Activated T-helper 2 cell treated with anti-CD3 and anti-CD28 coated beads, Interferon-gamma antibody, Interleukin-2, Interleukin-4, amounts not matched to agents 10 μg/mL and 5 μg/mL and 100 μg/mL, durations not matched to agents 14 hours and 24 hours and 36 hours (primary cell): ENCODE measurements at regions not wholly inside any gene's neighbourhood (a gene's known extent, or its start where the extent isn't known, plus 50 kb on each side); places are given as distances from the start of the nearest gene placed in this dataset.

ENCODE experiments used
- DNase-seq: peaks from one replicate; pipeline ENCODE4 v3.0.0; 2021; ENCODE audit warnings: low spot score
- H3K27ac Mint-ChIP-seq: one replicate; pipeline ENCODE4 v1.8.0; 2021; ENCODE audit warnings: mixed read lengths
- H3K27me3 Mint-ChIP-seq: one replicate; pipeline ENCODE4 v1.8.0; 2021; ENCODE audit warnings: low read depth, mixed read lengths
- H3K36me3 Mint-ChIP-seq: one replicate; pipeline ENCODE4 v1.8.0; 2021; ENCODE audit warnings: low read depth, mixed read lengths
- H3K4me1 Mint-ChIP-seq: one replicate; pipeline ENCODE4 v1.8.0; 2021; ENCODE audit warnings: low read depth, mixed read lengths
- H3K4me3 Mint-ChIP-seq: one replicate; pipeline ENCODE4 v1.8.0; 2021; ENCODE audit warnings: low read depth, mild to moderate bottlenecking, moderate library complexity, mixed read lengths
- H3K9me3 Mint-ChIP-seq: one replicate; pipeline ENCODE4 v1.8.0; 2021; ENCODE audit warnings: mixed read lengths
- intact Hi-C: fragments of 100-400 bp; cut with micrococcal nuclease; formaldehyde crosslinking; loops from one replicate; pipeline ENCODE4 v1.15.1; 2023

DNA sequence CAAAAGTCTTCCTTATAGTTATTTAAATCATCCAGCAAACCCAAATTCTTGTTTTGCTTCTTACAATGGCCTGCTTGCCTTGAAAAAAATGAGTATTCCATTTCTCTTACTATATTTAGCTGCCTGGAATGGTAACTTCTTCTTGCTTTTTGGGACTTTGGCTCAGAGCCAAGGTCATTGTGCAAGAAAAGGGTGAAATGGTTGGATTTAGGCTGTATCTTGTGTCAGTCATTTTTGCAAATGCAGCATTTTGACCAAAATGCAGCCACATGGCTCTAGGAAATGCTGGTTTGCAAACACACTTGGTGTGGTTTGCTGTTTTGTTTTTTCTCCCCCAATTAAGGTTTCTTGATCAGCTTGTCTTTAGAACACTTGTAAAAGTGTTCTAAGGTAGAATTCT, 133.3 kb upstream of the ELL2 start:
- no peak for DNase-seq
- H3K27ac Mint-ChIP-seq, result no peak overlapping the region

DNA sequence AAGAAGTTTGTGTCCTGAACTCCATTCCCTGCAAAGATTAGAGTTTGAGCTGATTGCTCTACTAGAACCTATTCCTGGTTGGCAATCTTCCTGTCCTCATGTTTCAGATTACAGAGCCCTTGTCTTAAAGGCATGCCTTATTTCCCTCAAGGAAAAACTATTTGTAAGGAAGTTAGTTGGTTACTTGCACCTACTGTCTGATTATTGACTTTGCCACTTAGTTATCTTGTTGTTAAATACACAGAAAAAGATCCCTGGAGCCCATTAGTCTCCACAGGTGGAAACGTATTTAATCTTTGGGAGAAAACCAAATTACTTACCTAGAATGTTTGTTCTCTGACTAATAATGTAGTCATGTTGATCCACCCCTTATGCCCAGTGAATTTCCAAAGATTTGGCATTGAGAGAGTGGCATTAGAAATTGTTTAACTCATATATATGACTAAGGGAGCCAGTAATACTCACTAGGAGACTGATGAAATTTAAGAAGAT, 132.3 kb upstream of the ELL2 start:
- Mint-ChIP-seq H3K4me3 (no peak overlapping the region), H3K27ac (no peak overlapping the region)
- intact Hi-C loops, result no loop called here

More for the DNA sequence above, 133.3 kb upstream of the ELL2 start:
- Mint-ChIP-seq H3K9me3 (no peaks in the 10 kb centered on the region), H3K4me3 (no peak overlapping the region), H3K27me3 (no peaks in the 10 kb centered on the region), H3K4me1 (no peaks in the 10 kb centered on the region), H3K36me3 (no peaks in the 10 kb centered on the region)
- intact Hi-C loops, result no loop called here

DNA sequence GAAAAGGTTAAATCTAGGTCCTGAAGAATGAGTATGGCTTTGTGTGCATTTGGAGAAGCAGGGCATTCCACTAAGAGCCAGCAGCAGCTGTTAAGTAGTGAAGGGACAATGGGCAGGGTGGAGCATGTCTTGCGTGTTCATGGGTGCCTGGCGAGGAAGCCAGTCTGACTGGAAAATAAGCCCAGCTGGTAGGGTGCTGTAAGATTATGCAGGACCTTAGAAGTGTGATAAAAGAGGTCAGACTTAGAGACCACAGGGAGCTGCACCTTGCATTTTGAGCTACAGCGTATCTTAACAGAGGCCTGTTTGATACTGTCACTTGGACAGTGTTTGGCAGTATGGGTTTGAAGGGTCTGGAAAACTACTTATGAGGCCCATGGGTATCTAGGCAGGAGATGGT, 131.7 kb upstream of the ELL2 start:
- H3K27ac Mint-ChIP-seq, result no peak overlapping the region
- no peak for DNase-seq
- H3K27me3 Mint-ChIP-seq, result no peaks in the 10 kb centered on the region
- H3K9me3 Mint-ChIP-seq, result no peaks in the 10 kb centered on the region
- H3K4me1 Mint-ChIP-seq, result no peaks in the 10 kb centered on the region
- intact Hi-C loops, result no loop called here
- no peak overlapping the region for H3K4me3 Mint-ChIP-seq
- H3K36me3 Mint-ChIP-seq, result no peaks in the 10 kb centered on the region

More for the DNA sequence above, 132.3 kb upstream of the ELL2 start:
- H3K27me3 Mint-ChIP-seq, result no peaks in the 10 kb centered on the region
- no peaks in the 10 kb centered on the region for H3K36me3 Mint-ChIP-seq
- H3K9me3 Mint-ChIP-seq, result no peaks in the 10 kb centered on the region
- no peak for DNase-seq
- no peaks in the 10 kb centered on the region for H3K4me1 Mint-ChIP-seq

DNA sequence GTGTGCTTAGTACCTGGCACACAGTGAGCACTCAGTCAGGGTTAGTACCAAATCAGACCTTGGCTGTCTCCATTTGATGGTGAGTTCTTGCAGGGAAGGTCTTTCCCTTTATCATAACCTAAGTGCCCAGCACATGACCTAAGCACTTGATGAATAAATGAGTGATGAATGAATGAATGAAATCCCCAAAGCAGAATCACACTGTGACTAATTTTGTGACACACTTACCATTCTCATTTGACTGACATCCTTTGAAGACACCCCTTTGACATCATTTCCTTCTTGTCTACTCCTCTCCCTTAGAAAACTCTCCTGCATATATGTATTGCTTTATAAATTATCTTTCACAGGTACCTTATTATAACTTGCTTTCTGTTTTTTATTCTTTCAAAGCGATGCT, 130.2 kb upstream of the ELL2 start:
- DNase-seq, result no peak
- no peaks in the 10 kb centered on the region for H3K36me3 Mint-ChIP-seq
- no peak overlapping the region for H3K4me3 Mint-ChIP-seq
- H3K27me3 Mint-ChIP-seq, result no peaks in the 10 kb centered on the region
- no peak overlapping the region for H3K27ac Mint-ChIP-seq
- H3K4me1 Mint-ChIP-seq, result peaks cover 3% of the 10 kb centered on the region
- intact Hi-C loops, result no loop called here
- no peaks in the 10 kb centered on the region for H3K9me3 Mint-ChIP-seq

DNA sequence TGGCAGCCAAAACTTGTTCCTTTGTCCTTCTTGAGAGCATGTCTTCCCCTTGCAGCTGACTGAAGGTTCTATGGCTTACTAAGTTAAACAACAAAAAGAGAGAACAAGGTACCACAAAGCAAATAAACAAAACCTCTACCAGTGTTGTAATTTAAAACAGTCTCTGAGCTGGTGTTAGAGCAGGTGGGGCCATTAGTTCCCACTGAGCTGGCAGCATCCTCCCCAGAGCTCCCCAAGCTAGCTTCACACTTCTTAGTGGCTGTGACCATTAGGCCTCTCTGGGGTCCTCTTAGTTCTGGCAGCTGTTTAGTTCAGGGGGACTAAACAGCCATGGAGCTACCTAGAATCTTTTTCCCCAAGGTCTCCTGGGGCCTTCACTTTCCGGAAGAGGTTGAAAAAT, 128.6 kb upstream of the ELL2 start:
- Mint-ChIP-seq H3K36me3 (no peaks in the 10 kb centered on the region), H3K4me1 (peaks cover 3% of the 10 kb centered on the region)
- DNase-seq, result no peak

DNA sequence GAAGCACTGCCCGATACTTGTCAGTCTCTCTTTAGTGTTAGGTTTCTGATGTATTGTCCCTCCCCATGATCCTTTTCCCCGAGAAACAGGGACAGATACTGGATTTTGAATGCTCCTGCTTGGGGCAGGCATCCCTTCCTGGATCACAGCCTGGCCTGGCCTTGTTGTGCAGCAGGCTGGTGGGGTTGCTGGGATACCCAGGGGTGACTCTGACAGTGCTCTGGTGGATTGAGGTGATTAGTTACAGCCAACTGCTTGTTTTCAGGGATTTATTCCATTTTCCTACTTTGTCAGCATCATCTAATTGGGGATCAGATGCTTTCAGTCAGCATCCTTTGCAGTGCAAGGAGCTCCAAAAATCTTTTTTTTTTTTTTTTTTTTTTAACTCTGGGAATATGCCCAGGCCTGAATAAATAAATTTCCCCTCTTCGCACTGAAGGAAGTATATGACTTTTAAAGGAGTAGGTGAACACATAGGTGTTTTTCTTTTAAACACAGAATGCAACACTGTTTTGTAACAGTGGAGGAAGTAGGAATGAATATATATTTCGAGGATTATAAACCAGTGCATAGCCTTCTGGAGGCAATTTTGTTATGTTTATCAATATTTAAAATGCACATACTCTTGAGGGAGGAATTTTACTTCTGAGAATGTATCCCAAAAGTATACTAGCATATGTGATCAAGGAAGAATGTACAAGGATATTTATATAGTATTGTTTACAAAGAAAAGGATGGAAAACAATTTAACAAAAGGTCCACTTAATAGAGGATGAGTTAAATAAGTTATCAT, 127.3 kb upstream of the ELL2 start:
- intact Hi-C loops, result no loop called here
- no peak for DNase-seq
- H3K27me3 Mint-ChIP-seq, result no peaks in the 10 kb centered on the region
- peaks cover 8% of the 10 kb centered on the region for H3K4me1 Mint-ChIP-seq
- H3K9me3 Mint-ChIP-seq, result no peaks in the 10 kb centered on the region
- no peak overlapping the region for H3K27ac Mint-ChIP-seq
- no peak overlapping the region for H3K4me3 Mint-ChIP-seq
- H3K36me3 Mint-ChIP-seq, result no peaks in the 10 kb centered on the region

More for the DNA sequence above, 128.6 kb upstream of the ELL2 start:
- Mint-ChIP-seq H3K4me3 (no peak overlapping the region), H3K9me3 (no peaks in the 10 kb centered on the region), H3K27me3 (no peaks in the 10 kb centered on the region), H3K27ac (no peak overlapping the region)
- intact Hi-C loops, result no loop called here

DNA sequence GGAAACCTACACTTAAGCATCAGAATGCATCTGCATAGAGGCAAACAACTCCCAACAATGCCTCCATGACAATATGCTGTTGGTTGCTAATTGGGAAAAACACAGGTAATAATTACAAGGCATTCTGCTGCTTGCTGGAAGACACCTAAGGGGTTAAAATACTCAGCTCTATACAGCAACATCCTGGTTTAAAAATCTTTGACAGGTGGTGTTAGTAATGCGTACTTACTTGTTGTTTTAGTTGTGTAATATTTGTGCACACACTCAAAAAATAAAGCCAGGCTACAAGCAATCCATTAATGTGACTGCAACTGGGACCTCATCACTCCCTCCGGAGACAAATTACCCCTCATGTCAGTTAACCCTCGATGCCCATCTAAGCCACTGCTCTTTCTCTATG, 126.3 kb upstream of the ELL2 start:
- intact Hi-C loops, result no loop called here
- Mint-ChIP-seq H3K9me3 (no peaks in the 10 kb centered on the region), H3K36me3 (no peaks in the 10 kb centered on the region), H3K27ac (no peak overlapping the region), H3K4me3 (no peak overlapping the region), H3K27me3 (no peaks in the 10 kb centered on the region), H3K4me1 (peaks cover 16% of the 10 kb centered on the region)
- DNase-seq, result no peak

DNA sequence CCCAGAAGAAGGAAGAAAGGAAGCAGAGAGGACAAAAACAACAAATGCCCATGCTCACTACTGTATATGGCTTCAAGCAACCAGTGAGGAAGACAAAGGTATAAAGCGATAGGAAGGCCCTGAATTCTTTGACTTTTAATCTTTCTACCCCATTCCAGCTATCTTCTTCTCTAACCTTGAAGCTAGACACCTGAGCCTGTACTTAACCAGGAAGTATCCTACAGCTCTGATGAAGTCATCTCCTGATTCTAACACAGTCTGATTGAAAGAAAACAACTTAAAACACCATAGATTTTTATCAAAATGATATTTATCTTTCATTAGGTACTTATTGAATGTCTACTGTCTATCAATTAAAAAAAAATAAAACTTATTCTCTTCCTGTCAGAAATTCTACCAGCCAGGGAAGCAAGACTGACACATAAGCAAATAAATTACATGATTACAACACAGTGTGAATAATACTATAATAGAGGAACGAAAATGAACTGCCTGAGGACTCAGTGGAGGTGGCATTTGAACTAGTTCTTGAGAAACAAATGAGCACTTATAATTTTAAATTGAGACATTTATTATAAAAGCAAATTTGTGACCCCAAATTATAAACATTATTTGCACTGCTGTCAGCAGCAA, 123.3 kb upstream of the ELL2 start:
- intact Hi-C loops, result no loop called here
- Mint-ChIP-seq H3K27ac (no peak overlapping the region), H3K9me3 (peaks cover 3% of the 10 kb centered on the region), H3K4me1 (peaks cover 37% of the 10 kb centered on the region), H3K27me3 (no peaks in the 10 kb centered on the region), H3K4me3 (no peak overlapping the region), H3K36me3 (peaks cover 5% of the 10 kb centered on the region)
- no peak for DNase-seq

DNA sequence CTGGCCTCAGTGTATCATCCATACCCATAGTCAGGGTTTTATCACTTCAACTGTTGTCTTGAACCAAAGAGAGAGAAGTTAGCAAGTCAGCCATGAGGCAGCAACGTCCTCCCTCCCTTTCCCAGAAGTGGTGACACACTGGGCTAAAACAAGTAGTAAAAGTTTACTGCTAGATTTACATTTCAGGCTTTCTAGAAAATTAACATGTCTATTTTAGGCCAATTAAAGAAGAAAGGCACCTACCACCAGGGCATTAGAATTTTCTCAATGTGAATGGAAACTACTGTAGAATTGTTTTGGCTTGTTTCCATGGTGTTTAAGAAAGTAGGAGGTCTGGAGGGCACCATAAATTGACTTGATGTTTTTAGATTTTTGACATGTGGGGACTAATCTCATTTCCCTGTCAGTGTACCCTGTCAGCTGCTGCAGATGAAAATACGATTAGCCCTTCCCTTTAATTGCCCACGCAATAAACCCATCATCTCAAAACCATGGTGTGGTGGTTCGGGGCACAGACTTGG, 121.8 kb upstream of the ELL2 start:
- intact Hi-C loops, result loop anchor here (2.0 kb wide), 1 partner anchor 253 kb away; no protein-coding TSS in a partner anchor
- DNase-seq, result no peak
- H3K9me3 Mint-ChIP-seq, result peaks cover 3% of the 10 kb centered on the region
- H3K4me3 Mint-ChIP-seq, result no peak overlapping the region
- H3K27me3 Mint-ChIP-seq, result no peaks in the 10 kb centered on the region
- H3K36me3 Mint-ChIP-seq, result peaks cover 5% of the 10 kb centered on the region
- H3K27ac Mint-ChIP-seq, result peak overlapping the region; percentile 78
- H3K4me1 Mint-ChIP-seq, result peaks cover 49% of the 10 kb centered on the region

DNA sequence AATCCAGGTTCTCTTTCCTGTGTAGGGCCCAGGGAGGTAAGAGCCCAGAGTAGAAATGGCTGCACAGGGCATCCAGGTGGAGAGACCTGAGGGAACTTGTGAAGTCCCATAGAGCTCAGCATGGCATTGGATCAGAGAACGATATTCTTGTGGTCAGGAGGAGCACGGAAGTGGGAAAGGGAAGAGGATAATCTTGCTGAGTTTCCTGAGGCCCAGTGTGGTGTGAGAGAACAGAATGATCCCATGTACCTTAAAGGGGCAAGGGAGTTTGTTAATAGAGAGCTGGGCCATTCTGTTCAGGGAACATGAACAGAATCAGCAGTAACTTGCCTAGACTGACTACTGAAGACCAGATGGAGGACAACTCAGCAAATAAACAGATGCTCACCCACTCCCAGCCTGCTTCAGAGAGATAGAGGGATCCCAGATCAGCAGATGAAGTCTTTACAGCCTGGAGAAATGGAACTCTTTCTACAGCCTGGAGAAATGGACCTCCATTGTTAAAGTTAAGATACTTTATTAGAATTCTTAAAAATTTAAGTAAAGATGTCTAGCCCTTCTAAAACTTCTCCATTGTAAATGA, 119.7 kb upstream of the ELL2 start:
- Mint-ChIP-seq H3K9me3 (peaks cover 3% of the 10 kb centered on the region), H3K4me1 (peaks cover 53% of the 10 kb centered on the region), H3K36me3 (peaks cover 5% of the 10 kb centered on the region), H3K4me3 (no peak overlapping the region), H3K27me3 (no peaks in the 10 kb centered on the region), H3K27ac (peak overlapping the region; percentile 54)
- DNase-seq, result no peak
- intact Hi-C loops, result no loop called here

DNA sequence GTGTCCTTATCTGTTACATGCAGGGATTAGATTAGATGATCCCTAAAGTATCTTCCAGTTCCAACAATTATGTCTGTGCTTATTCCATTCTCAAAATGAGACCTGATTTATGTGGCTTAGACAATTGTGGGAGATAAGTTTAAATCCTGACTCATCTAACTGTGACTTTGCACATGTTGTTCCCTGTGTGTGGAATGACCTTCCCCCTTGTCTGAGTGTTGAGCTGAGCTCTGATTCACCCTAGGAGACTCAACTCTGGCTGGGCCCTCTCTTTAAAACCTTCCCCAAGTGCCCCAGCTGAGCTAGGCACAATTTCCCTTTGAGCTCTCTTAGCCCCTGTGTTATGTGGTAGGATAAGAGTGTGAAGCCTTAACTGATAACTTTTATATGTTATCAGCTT, 118.9 kb upstream of the ELL2 start:
- no peak for DNase-seq
- intact Hi-C loops, result no loop called here
- Mint-ChIP-seq H3K36me3 (peaks cover 5% of the 10 kb centered on the region), H3K27me3 (no peaks in the 10 kb centered on the region), H3K4me3 (no peak overlapping the region), H3K9me3 (peaks cover 3% of the 10 kb centered on the region), H3K4me1 (peaks cover 57% of the 10 kb centered on the region), H3K27ac (peak overlapping the region; percentile 54)

DNA sequence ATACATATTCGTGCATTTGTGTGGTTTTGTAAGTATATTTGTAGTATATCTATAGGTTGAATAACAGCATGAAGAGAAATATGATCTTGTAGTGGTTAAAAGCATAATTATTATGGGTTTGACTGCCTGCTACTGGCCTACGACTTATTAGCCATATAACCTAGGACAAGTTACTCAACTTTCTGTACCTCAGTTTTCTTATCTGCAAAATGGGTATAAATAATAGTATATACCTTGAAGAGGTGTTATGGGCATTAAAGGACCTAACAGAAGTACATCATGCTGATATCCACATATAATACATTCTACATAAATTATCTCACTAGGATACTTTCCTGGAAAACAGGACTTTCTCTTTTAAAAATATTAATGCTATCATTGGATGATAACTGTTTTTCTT, 118.3 kb upstream of the ELL2 start:
- peaks cover 63% of the 10 kb centered on the region for H3K4me1 Mint-ChIP-seq
- no peak overlapping the region for H3K4me3 Mint-ChIP-seq
- intact Hi-C loops, result loop anchor here (1.0 to 2.0 kb wide), 6 partner anchors 12 to 201 kb away; partner anchors contain the start of gene ELL2
- H3K27me3 Mint-ChIP-seq, result no peaks in the 10 kb centered on the region
- H3K27ac Mint-ChIP-seq, result no peak overlapping the region
- peaks cover 3% of the 10 kb centered on the region for H3K9me3 Mint-ChIP-seq
- peaks cover 5% of the 10 kb centered on the region for H3K36me3 Mint-ChIP-seq
- DNase-seq, result no peak

DNA sequence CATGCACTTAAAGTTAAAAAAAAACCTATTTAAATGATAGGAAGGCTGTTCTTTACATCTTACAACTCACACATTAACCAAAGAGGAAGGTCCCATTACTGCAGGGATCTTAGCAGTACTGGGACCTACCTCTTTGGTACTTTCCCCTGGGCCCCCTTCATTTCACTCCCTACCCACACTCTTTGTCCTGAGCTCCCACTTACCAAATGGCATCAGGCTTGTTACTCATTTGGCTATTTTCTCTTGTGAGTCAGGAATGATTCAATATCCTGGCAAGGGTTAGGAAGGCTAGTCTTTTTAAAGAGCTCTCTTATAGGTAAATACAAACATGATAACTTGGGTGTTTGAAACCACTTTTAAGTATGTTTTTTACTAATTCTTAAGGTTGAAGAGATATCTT, 117.4 kb upstream of the ELL2 start:
- H3K4me1 Mint-ChIP-seq, result peaks cover 64% of the 10 kb centered on the region
- peaks cover 5% of the 10 kb centered on the region for H3K36me3 Mint-ChIP-seq
- H3K27ac Mint-ChIP-seq, result peak overlapping the region; percentile 76
- no peak overlapping the region for H3K4me3 Mint-ChIP-seq
- no peaks in the 10 kb centered on the region for H3K27me3 Mint-ChIP-seq
- H3K9me3 Mint-ChIP-seq, result peaks cover 3% of the 10 kb centered on the region
- DNase-seq, result no peak
- intact Hi-C loops, result loop anchor here (1.0 to 2.0 kb wide), 6 partner anchors 11 to 202 kb away; partner anchors contain the start of gene ELL2
